MCF 10A (cell line): ENCODE measurements at regions not wholly inside any gene's neighbourhood (a gene's known extent, or its start where the extent isn't known, plus 50 kb on each side); places are given as distances from the start of the nearest gene placed in this dataset.

Experiments used
- BruUV-seq: library from RNA; stranded (reverse); fragments of 400-500 nt; replicated peaks from 2 replicates; lab custom pipeline; 2021; lab: Mats Ljungman, UMichigan
- CTCF ChIA-PET: fragments of 300-600 bp; sonication (Branson Sonifier 250); formaldehyde crosslinking; extraction: SDS; loops from one replicate; lab custom pipeline; 2021; ENCODE audit warnings: antibody characterized with exemption, inconsistent platforms; lab: Yijun Ruan, JAX
- POLR2A ChIA-PET: fragments of 300-600, 350-650 bp; sonication (Branson Sonifier 250); formaldehyde crosslinking; extraction: SDS; loops from one replicate; lab custom pipeline; 2020; ENCODE audit warnings: antibody characterized with exemption, inconsistent platforms; lab: Yijun Ruan, JAX
- DNase-seq: peaks from one replicate; pipeline ENCODE4 v3.0.0-alpha.2; 2018; ENCODE audit not compliant: unreplicated experiment
- H3K27ac Mint-ChIP-seq: one replicate; pipeline ENCODE4 v1.8.0; 2022; ENCODE audit warnings: mild to moderate bottlenecking, low read depth, mixed read lengths; ENCODE audit not compliant: unreplicated experiment
- H3K27me3 Mint-ChIP-seq: one replicate; pipeline ENCODE4 v1.8.0; 2022; ENCODE audit warnings: mixed read lengths; ENCODE audit not compliant: insufficient read depth, unreplicated experiment
- H3K36me3 Mint-ChIP-seq: one replicate; pipeline ENCODE4 v1.8.0; 2022; ENCODE audit warnings: mild to moderate bottlenecking, moderate library complexity, mixed read lengths; ENCODE audit not compliant: insufficient read depth, unreplicated experiment
- H3K4me1 Mint-ChIP-seq: one replicate; pipeline ENCODE4 v1.8.0; 2022; ENCODE audit warnings: mixed read lengths; ENCODE audit not compliant: insufficient read depth, unreplicated experiment
- H3K4me3 Mint-ChIP-seq: one replicate; pipeline ENCODE4 v1.8.0; 2022; ENCODE audit warnings: mild to moderate bottlenecking, moderate library complexity, mixed read lengths; ENCODE audit not compliant: unreplicated experiment
- H3K9me3 Mint-ChIP-seq: one replicate; pipeline ENCODE4 v1.8.0; 2022; ENCODE audit warnings: mixed read lengths; ENCODE audit not compliant: unreplicated experiment
- CTCF ChIP-seq: fragments of 200-600 bp; IDR thresholded peaks from one replicate; pipeline ENCODE4 v1.8.0; 2022; ENCODE audit warnings: antibody characterized with exemption, mild to moderate bottlenecking; ENCODE audit not compliant: unreplicated experiment
- intact Hi-C: fragments of 100-400 bp; cut with micrococcal nuclease; formaldehyde crosslinking; loops from 2 replicates; pipeline ENCODE4 v1.14.1; 2022

DNA sequence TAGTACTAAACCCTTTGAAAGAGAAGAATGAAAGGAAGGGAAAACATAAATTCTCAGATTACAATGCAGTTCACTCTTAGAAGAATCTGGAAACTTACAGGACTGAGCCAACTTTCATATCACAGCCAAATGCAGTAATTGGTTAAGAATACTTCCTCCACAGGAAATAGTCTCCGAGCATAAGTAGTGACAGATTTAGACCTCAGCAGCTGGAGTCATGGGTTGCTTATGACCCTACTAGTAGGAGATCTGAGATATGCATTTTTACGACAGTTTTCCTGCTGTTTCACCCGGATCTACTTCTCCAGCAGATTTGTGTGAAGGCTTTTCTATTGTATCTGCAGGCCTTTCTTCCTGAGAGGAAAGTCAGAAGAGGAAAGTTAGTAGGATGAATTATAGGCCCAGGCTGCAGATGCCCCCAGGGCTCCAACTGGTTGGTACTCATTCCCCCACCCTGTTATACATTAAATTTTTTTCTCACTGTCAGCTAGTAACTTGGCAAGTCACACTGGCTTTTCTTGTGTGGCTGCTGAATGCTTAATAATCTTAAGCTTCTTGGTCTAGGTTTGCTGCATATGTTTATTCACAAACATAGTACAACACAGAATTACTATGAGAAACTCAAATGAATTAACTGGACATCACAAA lies 1241.5 kb upstream of the MIR17HG start:
- H3K36me3 Mint-ChIP-seq = no peaks in the 10 kb centered on the region
- intact Hi-C loops = no loop called here
- no peaks in the 10 kb centered on the region for H3K27me3 Mint-ChIP-seq
- H3K27ac Mint-ChIP-seq = no peak overlapping the region
- no peak overlapping the region for H3K4me3 Mint-ChIP-seq
- peaks cover 7% of the 10 kb centered on the region for H3K9me3 Mint-ChIP-seq
- ChIA-PET CTCF (interaction anchor here (0.6 kb wide), 1 partner anchor 17 kb away, joined by 3 read pairs; no protein-coding TSS in a partner anchor), POLR2A (no interaction called here)
- BruUV-seq = no TSS peak
- TF ChIP-seq CTCF = no peak
- H3K4me1 Mint-ChIP-seq = peaks cover 7% of the 10 kb centered on the region
- no peak for DNase-seq

- BruUV-seq = no TSS peak
- Mint-ChIP-seq H3K4me3 (no peak overlapping the region), H3K27ac (no peak overlapping the region), H3K27me3 (no peaks in the 10 kb centered on the region), H3K36me3 (no peaks in the 10 kb centered on the region), H3K4me1 (peaks cover 7% of the 10 kb centered on the region), H3K9me3 (peaks cover 4% of the 10 kb centered on the region)
- CTCF ChIA-PET = no interaction called here
- intact Hi-C loops = no loop called here
- no peak for TF ChIP-seq CTCF
- no peak for DNase-seq
- POLR2A ChIA-PET = no interaction called here
These were observed 1239.8 kb upstream of the MIR17HG start for GRCh38 chr13:90107661-90108060.

- intact Hi-C loops = no loop called here
- Mint-ChIP-seq H3K4me3 (no peak overlapping the region), H3K9me3 (no peaks in the 10 kb centered on the region), H3K4me1 (peaks cover 7% of the 10 kb centered on the region), H3K27me3 (no peaks in the 10 kb centered on the region), H3K27ac (no peak overlapping the region), H3K36me3 (no peaks in the 10 kb centered on the region)
- ChIA-PET POLR2A (interaction anchor here (0.7 kb wide), 1 partner anchor 28 kb away, joined by 3 read pairs; no protein-coding TSS in a partner anchor), CTCF (interaction anchor here (0.6 to 0.8 kb wide), 3 partner anchors 164 to 1033 kb away, joined by 3 read pairs; no protein-coding TSS in a partner anchor)
- DNase-seq = no peak
- no TSS peak for BruUV-seq
- TF ChIP-seq CTCF = no peak
These were observed 1238.9 kb upstream of the MIR17HG start for GRCh38 chr13:90108547-90108946.

GRCh38 chr13:90116121-90116520 lies 1231.4 kb upstream of the MIR17HG start:
- Mint-ChIP-seq H3K4me1 (no peaks in the 10 kb centered on the region), H3K9me3 (no peaks in the 10 kb centered on the region), H3K36me3 (no peaks in the 10 kb centered on the region), H3K4me3 (no peak overlapping the region), H3K27ac (no peak overlapping the region), H3K27me3 (no peaks in the 10 kb centered on the region)
- CTCF ChIA-PET = interaction anchor here (0.5 kb wide), 1 partner anchor 867 kb away, joined by 3 read pairs; no protein-coding TSS in a partner anchor
- intact Hi-C loops = no loop called here
- no peak for DNase-seq
- BruUV-seq = no TSS peak
- no peak for TF ChIP-seq CTCF
- POLR2A ChIA-PET = no interaction called here
